ENCODE measurements at regions not wholly inside any gene's neighbourhood (a gene's known extent, or its start where the extent isn't known, plus 50 kb on each side); places are given as distances from the start of the nearest gene placed in this dataset.

- TF ChIP-seq EZH2 (IDR thresholded peaks at IDR 0.05; ENCODE audit: low read depth) (no peak), CTCF (conservative IDR thresholded peaks at IDR 0.05) (no peak)
Measured at GRCh38 chr11:114925591-114925990, 247.3 kb downstream of the NXPE2 start.

Data from PC-9 (cell line).